ENCODE measurements at regions not wholly inside any gene's neighbourhood (a gene's known extent, or its start where the extent isn't known, plus 50 kb on each side); places are given as distances from the start of the nearest gene placed in this dataset.

DNA sequence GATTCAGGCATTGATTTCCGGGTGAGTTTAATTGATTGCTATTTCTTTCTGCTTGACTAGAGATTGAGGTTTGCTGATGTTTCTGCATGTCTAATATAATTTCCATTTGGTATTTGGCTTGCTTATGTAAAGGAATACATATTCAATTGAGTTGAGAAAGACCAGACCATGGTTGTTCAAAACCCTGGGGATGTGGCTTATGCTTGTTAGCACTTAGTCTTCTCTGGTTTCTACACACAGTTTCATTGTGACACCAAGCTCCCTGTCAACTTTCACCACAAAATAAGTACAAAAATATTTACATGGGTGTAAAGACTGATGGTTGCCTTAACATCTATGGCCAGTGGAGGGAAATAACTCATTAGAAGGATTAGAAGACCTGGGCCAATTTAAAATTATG lies 209.6 kb downstream of the CDH26 start:
- no peak overlapping the region for H3K4me3 Mint-ChIP-seq (ENCODE audit: unreplicated experiment)
- no TSS peak for BruUV-seq (replicated peaks)
- TF ChIP-seq, protein P1, sequence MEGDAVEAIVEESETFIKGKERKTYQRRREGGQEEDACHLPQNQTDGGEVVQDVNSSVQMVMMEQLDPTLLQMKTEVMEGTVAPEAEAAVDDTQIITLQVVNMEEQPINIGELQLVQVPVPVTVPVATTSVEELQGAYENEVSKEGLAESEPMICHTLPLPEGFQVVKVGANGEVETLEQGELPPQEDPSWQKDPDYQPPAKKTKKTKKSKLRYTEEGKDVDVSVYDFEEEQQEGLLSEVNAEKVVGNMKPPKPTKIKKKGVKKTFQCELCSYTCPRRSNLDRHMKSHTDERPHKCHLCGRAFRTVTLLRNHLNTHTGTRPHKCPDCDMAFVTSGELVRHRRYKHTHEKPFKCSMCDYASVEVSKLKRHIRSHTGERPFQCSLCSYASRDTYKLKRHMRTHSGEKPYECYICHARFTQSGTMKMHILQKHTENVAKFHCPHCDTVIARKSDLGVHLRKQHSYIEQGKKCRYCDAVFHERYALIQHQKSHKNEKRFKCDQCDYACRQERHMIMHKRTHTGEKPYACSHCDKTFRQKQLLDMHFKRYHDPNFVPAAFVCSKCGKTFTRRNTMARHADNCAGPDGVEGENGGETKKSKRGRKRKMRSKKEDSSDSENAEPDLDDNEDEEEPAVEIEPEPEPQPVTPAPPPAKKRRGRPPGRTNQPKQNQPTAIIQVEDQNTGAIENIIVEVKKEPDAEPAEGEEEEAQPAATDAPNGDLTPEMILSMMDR (IDR thresholded peaks at IDR 0.05; ENCODE audit: unreplicated experiment): no peak
- intact Hi-C loops (cut with micrococcal nuclease): no loop called here
- H3K9me3 Mint-ChIP-seq (ENCODE audit: unreplicated experiment): no peaks in the 10 kb centered on the region
- H3K27ac Mint-ChIP-seq (ENCODE audit: low read depth, unreplicated experiment): no peak overlapping the region
- ChIA-PET POLR2A (no interaction called here), CTCF (interaction anchor here (0.6 to 1.4 kb wide), 5 partner anchors 30 to 1143 kb away, joined by 3 to 6 read pairs (median 3); no protein-coding TSS in a partner anchor)
- peaks cover 18% of the 10 kb centered on the region for H3K27me3 Mint-ChIP-seq (ENCODE audit: insufficient read depth, unreplicated experiment)
- no peaks in the 10 kb centered on the region for H3K36me3 Mint-ChIP-seq (ENCODE audit: insufficient read depth, unreplicated experiment)
- no peaks in the 10 kb centered on the region for H3K4me1 Mint-ChIP-seq (ENCODE audit: insufficient read depth, unreplicated experiment)
- no peak for DNase-seq (ENCODE audit: unreplicated experiment)

DNA sequence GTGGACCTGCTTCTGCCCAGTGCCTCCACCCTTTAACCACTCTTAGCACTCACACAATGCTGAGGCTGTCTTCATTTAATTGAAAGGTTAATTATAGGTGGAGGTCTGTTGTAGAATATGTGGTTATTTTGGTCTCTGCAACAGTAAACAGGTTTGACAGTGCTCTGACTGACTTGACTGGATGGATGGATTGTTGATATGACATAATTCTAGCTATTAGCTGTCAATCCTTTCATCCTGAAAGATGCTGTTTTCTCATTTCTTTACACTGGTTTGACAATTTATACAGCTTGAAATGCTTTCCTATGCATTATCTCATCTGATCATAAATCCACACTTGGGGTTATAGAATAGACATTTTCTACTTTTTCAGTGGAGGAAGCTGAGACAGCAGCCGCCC lies 210.7 kb downstream of the CDH26 start:
- BruUV-seq (replicated peaks): no TSS peak
- Mint-ChIP-seq H3K27me3 (ENCODE audit: insufficient read depth, unreplicated experiment) (peaks cover 7% of the 10 kb centered on the region), H3K9me3 (ENCODE audit: unreplicated experiment) (no peaks in the 10 kb centered on the region), H3K27ac (ENCODE audit: low read depth, unreplicated experiment) (no peak overlapping the region), H3K4me1 (ENCODE audit: insufficient read depth, unreplicated experiment) (no peaks in the 10 kb centered on the region), H3K4me3 (ENCODE audit: unreplicated experiment) (no peak overlapping the region), H3K36me3 (ENCODE audit: insufficient read depth, unreplicated experiment) (no peaks in the 10 kb centered on the region)
- intact Hi-C loops (cut with micrococcal nuclease): no loop called here
- POLR2A ChIA-PET: interaction anchor here (1.3 kb wide), 1 partner anchor 11 kb away, joined by 3 read pairs; no protein-coding TSS in a partner anchor
- no peak for DNase-seq (ENCODE audit: unreplicated experiment)
- TF ChIP-seq, protein P1 (IDR thresholded peaks at IDR 0.05; ENCODE audit: unreplicated experiment): no peak
- CTCF ChIA-PET: interaction anchor here (0.6 kb wide), 1 partner anchor 601 kb away, joined by 4 read pairs; no protein-coding TSS in a partner anchor

DNA sequence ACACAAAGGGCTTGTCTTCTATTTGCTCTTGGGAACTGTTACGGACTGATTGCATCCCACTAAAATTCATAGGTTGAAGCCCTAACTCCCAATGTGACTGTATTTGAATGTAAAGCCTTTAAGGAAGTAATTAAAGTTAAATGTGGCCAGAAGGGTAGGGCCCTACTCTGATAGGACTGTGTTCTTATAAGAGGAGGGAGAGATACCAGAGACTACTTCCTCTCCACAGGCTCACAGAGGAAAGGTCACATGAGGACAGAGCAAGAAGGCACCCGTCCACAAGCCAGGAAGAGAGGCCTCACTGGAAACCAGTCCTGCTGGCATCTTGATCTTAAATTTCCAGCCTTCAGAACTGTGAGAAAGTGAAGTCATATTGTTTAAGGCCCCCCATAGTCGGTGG lies 211.9 kb downstream of the CDH26 start:
- Mint-ChIP-seq H3K4me3 (ENCODE audit: unreplicated experiment) (no peak overlapping the region), H3K9me3 (ENCODE audit: unreplicated experiment) (no peaks in the 10 kb centered on the region), H3K36me3 (ENCODE audit: insufficient read depth, unreplicated experiment) (no peaks in the 10 kb centered on the region), H3K4me1 (ENCODE audit: insufficient read depth, unreplicated experiment) (no peaks in the 10 kb centered on the region), H3K27me3 (ENCODE audit: insufficient read depth, unreplicated experiment) (peaks cover under 1% of the 10 kb centered on the region), H3K27ac (ENCODE audit: low read depth, unreplicated experiment) (no peak overlapping the region)
- TF ChIP-seq, protein P1 (IDR thresholded peaks at IDR 0.05; ENCODE audit: unreplicated experiment): no peak
- DNase-seq (ENCODE audit: unreplicated experiment): no peak
- BruUV-seq (replicated peaks): no TSS peak
- ChIA-PET POLR2A (no interaction called here), CTCF (interaction anchor here (0.6 to 1.1 kb wide), 2 partner anchors 32 to 1588 kb away, joined by 3 to 4 read pairs; no protein-coding TSS in a partner anchor)
- intact Hi-C loops (cut with micrococcal nuclease): no loop called here

DNA sequence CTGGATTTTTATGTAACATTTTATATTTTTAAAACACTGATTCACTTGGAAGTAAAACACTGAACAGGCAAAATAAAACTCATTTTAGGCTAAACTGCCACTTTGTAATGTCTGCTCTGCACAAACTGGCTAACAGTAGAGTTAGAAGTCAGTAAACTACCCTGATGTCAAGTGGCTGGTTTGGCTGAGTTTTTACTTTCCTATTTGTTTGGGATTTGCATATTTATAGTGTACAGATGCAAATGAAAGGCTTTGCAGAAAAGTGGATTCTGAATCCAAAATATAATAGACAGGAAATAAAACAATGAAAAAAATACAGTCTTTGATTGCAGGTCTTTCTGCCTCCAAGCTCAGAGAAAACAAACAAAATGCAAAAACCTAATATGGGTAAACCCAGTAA lies 213.1 kb downstream of the CDH26 start:
- ChIA-PET POLR2A (no interaction called here), CTCF (interaction anchor here (0.7 to 1.1 kb wide), 2 partner anchors 11 to 33 kb away, joined by 3 to 4 read pairs; no protein-coding TSS in a partner anchor)
- H3K27me3 Mint-ChIP-seq (ENCODE audit: insufficient read depth, unreplicated experiment): peaks cover 12% of the 10 kb centered on the region
- H3K9me3 Mint-ChIP-seq (ENCODE audit: unreplicated experiment): no peaks in the 10 kb centered on the region
- no peak for DNase-seq (ENCODE audit: unreplicated experiment)
- H3K4me1 Mint-ChIP-seq (ENCODE audit: insufficient read depth, unreplicated experiment): no peaks in the 10 kb centered on the region
- TF ChIP-seq, protein P1 (IDR thresholded peaks at IDR 0.05; ENCODE audit: unreplicated experiment): no peak
- no peak overlapping the region for H3K27ac Mint-ChIP-seq (ENCODE audit: low read depth, unreplicated experiment)
- H3K36me3 Mint-ChIP-seq (ENCODE audit: insufficient read depth, unreplicated experiment): no peaks in the 10 kb centered on the region
- BruUV-seq (replicated peaks): no TSS peak
- H3K4me3 Mint-ChIP-seq (ENCODE audit: unreplicated experiment): no peak overlapping the region
- intact Hi-C loops (cut with micrococcal nuclease): no loop called here
